GM12878 (cell line): ENCODE measurements at regions not wholly inside any gene's neighbourhood (a gene's known extent, or its start where the extent isn't known, plus 50 kb on each side); places are given as distances from the start of the nearest gene placed in this dataset.

Source experiments
- ATAC-seq: fragments of 200-7000 bp; cut with Tn5 transposase; 3 replicates; pipeline ENCODE4 v1.9.1; 2020; ENCODE audit warnings: mild to moderate bottlenecking, moderate library complexity
- BruUV-seq: library from RNA; stranded (reverse); fragments of 400-500 nt; replicated peaks from 2 replicates; lab custom pipeline; 2021; lab: Mats Ljungman, UMichigan
- CTCF ChIA-PET: fragments of 300-600 bp; sonication (Branson Sonifier 250); formaldehyde crosslinking; extraction: SDS; loops from one replicate; lab custom pipeline; 2021; ENCODE audit warnings: inconsistent platforms; lab: Yijun Ruan, JAX
- POLR2A ChIA-PET: fragments of 350-600 bp; formaldehyde crosslinking; extraction: SDS; loops from one replicate; lab custom pipeline; 2021; ENCODE audit warnings: inconsistent platforms; lab: Charles Lee
- RAD21 ChIA-PET: fragments of 300-600 bp; sonication (Branson Sonifier 250); formaldehyde crosslinking; loops from one replicate; lab custom pipeline; 2023; ENCODE audit warnings: antibody characterized with exemption; ENCODE audit not compliant: unreplicated experiment; lab: Charles Lee
- SMC1A ChIA-PET: fragments of 300-600 bp; sonication (Branson Sonifier 250); formaldehyde crosslinking; loops from one replicate; lab custom pipeline; 2023; ENCODE audit not compliant: unreplicated experiment, uncharacterized antibody; lab: Charles Lee
- DNase-seq: peaks from one replicate; pipeline ENCODE4 v3.0.0-alpha.2; 2011; ENCODE audit warnings: low read depth, low spot score
- FAIRE-seq: peaks from 3 replicates; lab custom pipeline; 2011; peaks lifted over from hg19 to GRCh38; lab: Jason Lieb, UNC
- H2AFZ ChIP-seq: 2 replicates; pipeline ENCODE4 v1.6.0; 2011; ENCODE audit warnings: low read depth, low read length, control low read depth; ENCODE audit not compliant: control insufficient read depth
- H3K27ac ChIP-seq: 2 replicates; pipeline ENCODE4 v1.5.1; 2011; ENCODE audit warnings: control low read depth; ENCODE audit not compliant: control insufficient read depth, insufficient read depth
- H3K27me3 ChIP-seq, 2 experiments: replicated peaks in 1 of 2; 2 replicates each; pipeline versions ENCODE4 v1.6.0 to v1.6.1; 2011; ENCODE audit warnings: low read length in 1 of 2; ENCODE audit not compliant: control insufficient read depth in 2 of 2, insufficient read depth in 2 of 2
- H3K36me3 ChIP-seq, 2 experiments: 2 replicates each; pipeline ENCODE4 v1.5.1; 2011; ENCODE audit warnings: low read length in 1 of 2; ENCODE audit not compliant: control insufficient read depth in 2 of 2, insufficient read depth in 2 of 2
- H3K4me1 ChIP-seq: 2 replicates; pipeline ENCODE4 v1.6.1; 2011; ENCODE audit warnings: mild to moderate bottlenecking, low read length, moderate library complexity, mixed read lengths; ENCODE audit not compliant: control insufficient read depth, insufficient read depth
- H3K4me2 ChIP-seq: 2 replicates; pipeline ENCODE4 v1.6.0; 2011; ENCODE audit warnings: control low read depth; ENCODE audit not compliant: control insufficient read depth, insufficient read depth
- H3K4me3 ChIP-seq: fragments of 200-600 bp; sonication (generic); 2 replicates; pipeline ENCODE4 v1.5.1; 2016
- H3K79me2 ChIP-seq: 2 replicates; pipeline ENCODE4 v1.6.0; 2011; ENCODE audit warnings: low read length; ENCODE audit not compliant: control insufficient read depth, insufficient read depth
- H3K9ac ChIP-seq: 2 replicates; pipeline ENCODE4 v1.8.0; 2011; ENCODE audit warnings: low read length, control low read depth, mixed read lengths; ENCODE audit not compliant: control insufficient read depth, insufficient read depth
- H3K9me3 ChIP-seq: replicated peaks from 3 replicates; pipeline ENCODE4 v1.5.1; 2011; ENCODE audit warnings: mild to moderate bottlenecking, low read length; ENCODE audit not compliant: control insufficient read depth, insufficient read depth
- H4K20me1 ChIP-seq: 2 replicates; pipeline ENCODE4 v1.6.0; 2011; ENCODE audit not compliant: control insufficient read depth, insufficient read depth
- CHD1 ChIP-seq: IDR thresholded peaks from 2 replicates; pipeline ENCODE4 v1.6.1; 2012; ENCODE audit warnings: low read depth, low read length, improper control_type of control experiment
- CHD2 ChIP-seq: IDR thresholded peaks from 2 replicates; pipeline ENCODE4 v1.6.1; 2011; ENCODE audit warnings: low read depth, low read length, improper control_type of control experiment, borderline replicate concordance
- CREM ChIP-seq: IDR thresholded peaks from 2 replicates; pipeline ENCODE4 v1.6.1; 2014; ENCODE audit warnings: antibody characterized with exemption, low read depth
- EED ChIP-seq: sonication (generic); IDR thresholded peaks from 2 replicates; pipeline ENCODE4 v1.6.1; 2016; ENCODE audit warnings: antibody characterized with exemption, low read depth
- EZH2 ChIP-seq: IDR thresholded peaks from 2 replicates; pipeline ENCODE4 v1.6.1; 2012; ENCODE audit warnings: low read depth, mild to moderate bottlenecking, control low read depth, inconsistent platforms, low read length, borderline replicate concordance; ENCODE audit not compliant: control insufficient read depth
- LARP7 ChIP-seq: fragments of 450-650 bp; IDR thresholded peaks from 2 replicates; pipeline ENCODE4 v1.6.1; 2017; ENCODE audit warnings: mild to moderate bottlenecking
- NFYB ChIP-seq: IDR thresholded peaks from 2 replicates; pipeline ENCODE4 v1.6.1; 2011; ENCODE audit warnings: low read depth, mild to moderate bottlenecking, low read length, improper control_type of control experiment, moderate library complexity; ENCODE audit not compliant: insufficient read depth
- NR2F1 ChIP-seq: fragments of 450-650 bp; conservative IDR thresholded peaks from 2 replicates; pipeline ENCODE4 v1.6.1; 2017; ENCODE audit warnings: mild to moderate bottlenecking
- PML ChIP-seq: IDR thresholded peaks from 2 replicates; pipeline ENCODE4 v1.6.1; 2012; ENCODE audit warnings: low read length, inconsistent platforms
- RCOR1 ChIP-seq: conservative IDR thresholded peaks from 2 replicates; pipeline ENCODE4 v1.6.1; 2012; ENCODE audit warnings: low read depth, low read length, improper control_type of control experiment
- SIX5 ChIP-seq: IDR thresholded peaks from 2 replicates; pipeline ENCODE4 v1.6.1; 2011; ENCODE audit warnings: mild to moderate bottlenecking, low read depth, low read length, moderate library complexity; ENCODE audit not compliant: severe bottlenecking
- SRF ChIP-seq, 2 experiments: IDR thresholded peaks; 2 replicates each; pipeline ENCODE4 v1.6.1; 2011; ENCODE audit warnings: low read depth in 2 of 2, low read length in 2 of 2, mild to moderate bottlenecking in 1 of 2, moderate library complexity in 1 of 2
- SUZ12 ChIP-seq: fragments of 200-600 bp; sonication (generic); IDR thresholded peaks from one replicate; pipeline ENCODE4 v1.6.1; 2018; ENCODE audit warnings: antibody characterized with exemption, mild to moderate bottlenecking; ENCODE audit not compliant: unreplicated experiment
- TAF1 ChIP-seq: IDR thresholded peaks from 2 replicates; pipeline ENCODE4 v1.6.1; 2011; ENCODE audit warnings: mild to moderate bottlenecking, low read depth, low read length, borderline replicate concordance
- ZNF207 ChIP-seq: fragments of 450-650 bp; IDR thresholded peaks from 2 replicates; pipeline ENCODE4 v1.6.1; 2014; ENCODE audit warnings: antibody characterized with exemption, mild to moderate bottlenecking, borderline replicate concordance
- WGBS: methylation state at CpG from one replicate; pipeline ENCODE4 v1.1.6; 2016; ENCODE audit warnings: low lambda C conversion rate; ENCODE audit not compliant: insufficient replicate concordance, insufficient coverage; ENCODE audit errors: missing lambda C conversion rate; 5-methylcytosine and 5-hydroxymethylcytosine counted together
- in situ Hi-C: fragments of 300-500 bp; cut with MboI; formaldehyde crosslinking; loops from 9 replicates; pipeline ENCODE4 v1.14.3; 2018; ENCODE audit warnings: mixed read lengths
- intact Hi-C: fragments of 100-400 bp; cut with micrococcal nuclease; formaldehyde crosslinking; loops from one replicate; pipeline ENCODE4 v1.14.2; 2022; ENCODE audit not compliant: unreplicated experiment
- TF ChIP-seq, protein P1 (sequence below): IDR thresholded peaks from 2 replicates; pipeline ENCODE4 v1.6.1; 2011; ENCODE audit warnings: borderline replicate concordance, low read depth, mild to moderate bottlenecking, moderate library complexity, mixed read lengths, low read length; ENCODE audit not compliant: insufficient read depth; ENCODE audit errors: extremely low read length
- TF ChIP-seq, protein P2 (sequence below): fragments of 450-650 bp; formaldehyde crosslinking; IDR thresholded peaks from 2 replicates; pipeline ENCODE4 v1.4.0; 2022; ENCODE audit warnings: mild to moderate bottlenecking, moderate library complexity

DNA sequence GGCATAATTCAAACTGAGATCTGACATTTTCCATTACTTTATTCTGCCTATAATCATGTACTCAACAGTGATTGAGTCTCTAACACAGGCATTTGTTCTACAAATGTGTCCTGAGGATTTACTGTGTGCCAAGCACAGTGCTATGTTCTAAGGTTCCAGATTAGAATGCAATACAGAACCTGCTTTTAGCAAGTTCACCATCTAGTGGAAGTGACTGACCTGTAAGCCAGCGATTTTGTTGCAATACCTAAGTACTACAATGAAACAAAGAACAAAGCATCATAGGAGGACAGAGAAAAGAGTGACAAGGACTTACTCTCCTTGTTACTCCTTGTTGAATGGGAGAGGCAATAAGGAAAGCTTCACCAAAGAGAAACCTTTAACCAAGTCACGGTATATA is 348.1 kb downstream of the ELAVL2 start:
- Histone ChIP-seq H3K4me3 (no peak overlapping the region), H3K27me3 (no peaks in the 10 kb centered on the region), H3K9ac (no peak overlapping the region), H2AFZ (no peak overlapping the region), H3K27ac (no peak overlapping the region)
- CTCF ChIA-PET, result no interaction called here
- BruUV-seq, result no TSS peak
- WGBS, result 4% methylated on average over 2 of the region's 2 CpGs
- intact Hi-C loops, result no loop called here
- no peak for TF ChIP-seq SUZ12
- TF ChIP-seq, protein P1, sequence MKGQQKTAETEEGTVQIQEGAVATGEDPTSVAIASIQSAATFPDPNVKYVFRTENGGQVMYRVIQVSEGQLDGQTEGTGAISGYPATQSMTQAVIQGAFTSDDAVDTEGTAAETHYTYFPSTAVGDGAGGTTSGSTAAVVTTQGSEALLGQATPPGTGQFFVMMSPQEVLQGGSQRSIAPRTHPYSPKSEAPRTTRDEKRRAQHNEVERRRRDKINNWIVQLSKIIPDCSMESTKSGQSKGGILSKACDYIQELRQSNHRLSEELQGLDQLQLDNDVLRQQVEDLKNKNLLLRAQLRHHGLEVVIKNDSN, result no peak
- no peak for TF ChIP-seq EZH2
- TF ChIP-seq ZNF207, result no peak
- no peak for TF ChIP-seq TAF1
- no peak for TF ChIP-seq CHD2
- no peak for TF ChIP-seq PML
- TF ChIP-seq CREM, result no peak
- TF ChIP-seq RCOR1, result no peak
- TF ChIP-seq, protein P2, sequence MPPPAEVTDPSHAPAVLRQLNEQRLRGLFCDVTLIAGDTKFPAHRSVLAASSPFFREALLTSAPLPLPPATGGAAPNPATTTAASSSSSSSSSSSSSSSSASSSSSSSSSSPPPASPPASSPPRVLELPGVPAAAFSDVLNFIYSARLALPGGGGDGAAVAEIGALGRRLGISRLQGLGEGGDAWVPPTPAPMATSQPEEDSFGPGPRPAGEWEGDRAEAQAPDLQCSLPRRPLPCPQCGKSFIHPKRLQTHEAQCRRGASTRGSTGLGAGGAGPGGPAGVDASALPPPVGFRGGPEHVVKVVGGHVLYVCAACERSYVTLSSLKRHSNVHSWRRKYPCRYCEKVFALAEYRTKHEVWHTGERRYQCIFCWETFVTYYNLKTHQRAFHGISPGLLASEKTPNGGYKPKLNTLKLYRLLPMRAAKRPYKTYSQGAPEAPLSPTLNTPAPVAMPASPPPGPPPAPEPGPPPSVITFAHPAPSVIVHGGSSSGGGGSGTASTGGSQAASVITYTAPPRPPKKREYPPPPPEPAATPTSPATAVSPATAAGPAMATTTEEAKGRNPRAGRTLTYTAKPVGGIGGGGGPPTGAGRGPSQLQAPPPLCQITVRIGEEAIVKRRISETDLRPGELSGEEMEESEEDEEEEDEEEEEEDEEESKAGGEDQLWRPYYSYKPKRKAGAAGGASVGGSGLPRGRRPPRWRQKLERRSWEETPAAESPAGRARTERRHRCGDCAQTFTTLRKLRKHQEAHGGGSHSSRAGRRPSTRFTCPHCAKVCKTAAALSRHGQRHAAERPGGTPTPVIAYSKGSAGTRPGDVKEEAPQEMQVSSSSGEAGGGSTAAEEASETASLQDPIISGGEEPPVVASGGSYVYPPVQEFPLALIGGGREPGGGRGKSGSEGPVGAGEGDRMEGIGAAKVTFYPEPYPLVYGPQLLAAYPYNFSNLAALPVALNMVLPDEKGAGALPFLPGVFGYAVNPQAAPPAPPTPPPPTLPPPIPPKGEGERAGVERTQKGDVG, result no peak
- no peak for TF ChIP-seq CHD1
- no peak for TF ChIP-seq NR2F1
- TF ChIP-seq NFYB, result no peak
- TF ChIP-seq LARP7, result no peak
- no peak for TF ChIP-seq SRF (IDR thresholded peaks at IDR 0.05; ENCODE audit: low read depth in 2 of 2, low read length in 2 of 2)
- TF ChIP-seq EED, result no peak
- TF ChIP-seq SIX5, result no peak
- TF ChIP-seq, all 136 proteins: peak for 0
- ChIA-PET RAD21 (no interaction called here), POLR2A (no interaction called here), SMC1A (no interaction called here)
- H4K20me1 ChIP-seq, result no peaks in the 10 kb centered on the region
- no peaks in the 10 kb centered on the region for H3K4me1 ChIP-seq
- no peaks in the 10 kb centered on the region for H3K36me3 ChIP-seq
- ATAC-seq, result no peak
- no peak for DNase-seq
- no peak overlapping the region for H3K4me2 ChIP-seq
- in situ Hi-C loops, result no loop called here
- no peaks in the 10 kb centered on the region for H3K9me3 ChIP-seq
- H3K79me2 ChIP-seq, result no peaks in the 10 kb centered on the region
- no peak for FAIRE-seq
